ENCODE measurements at regions not wholly inside any gene's neighbourhood (a gene's known extent, or its start where the extent isn't known, plus 50 kb on each side); places are given as distances from the start of the nearest gene placed in this dataset.

GRCh38 chr3:99543796-99544195, 94.6 kb upstream of the COL8A1 start:
- no peak for TF ChIP-seq CTCF (IDR thresholded peaks at IDR 0.05; ENCODE audit: insufficient read depth, low read depth, low read length)
- TF ChIP-seq EZH2 (IDR thresholded peaks at IDR 0.05; ENCODE audit: insufficient read depth, low read length): no peak
